GM21390 (cell line): ENCODE measurements at regions not wholly inside any gene's neighbourhood (a gene's known extent, or its start where the extent isn't known, plus 50 kb on each side); places are given as distances from the start of the nearest gene placed in this dataset.

Experiments used
- ATAC-seq: cut with Tn5 transposase; IDR thresholded peaks from one replicate; pipeline ENCODE4 v1.9.1; 2021; ENCODE audit not compliant: unreplicated experiment

DNA sequence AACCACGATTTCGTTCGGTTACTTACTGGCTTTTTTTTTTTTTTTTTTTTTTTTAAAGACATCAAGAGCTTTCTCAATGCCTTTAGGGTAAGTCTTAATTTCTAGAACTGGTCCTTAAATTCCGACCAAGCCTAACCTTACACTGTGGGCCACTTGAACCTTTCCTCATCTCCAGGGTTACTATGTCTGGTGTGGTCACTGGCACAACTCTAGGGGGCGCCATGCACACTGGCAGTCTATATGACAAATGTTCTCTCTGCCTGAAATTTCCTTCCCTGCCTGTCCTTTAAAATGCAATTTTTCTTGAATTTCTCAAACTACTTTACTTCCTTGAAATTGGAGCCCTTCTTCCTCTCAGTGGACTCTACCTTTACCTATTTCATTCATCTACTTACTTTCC, 227.4 kb downstream of the KLF5 start:
- ATAC-seq = no peak

DNA sequence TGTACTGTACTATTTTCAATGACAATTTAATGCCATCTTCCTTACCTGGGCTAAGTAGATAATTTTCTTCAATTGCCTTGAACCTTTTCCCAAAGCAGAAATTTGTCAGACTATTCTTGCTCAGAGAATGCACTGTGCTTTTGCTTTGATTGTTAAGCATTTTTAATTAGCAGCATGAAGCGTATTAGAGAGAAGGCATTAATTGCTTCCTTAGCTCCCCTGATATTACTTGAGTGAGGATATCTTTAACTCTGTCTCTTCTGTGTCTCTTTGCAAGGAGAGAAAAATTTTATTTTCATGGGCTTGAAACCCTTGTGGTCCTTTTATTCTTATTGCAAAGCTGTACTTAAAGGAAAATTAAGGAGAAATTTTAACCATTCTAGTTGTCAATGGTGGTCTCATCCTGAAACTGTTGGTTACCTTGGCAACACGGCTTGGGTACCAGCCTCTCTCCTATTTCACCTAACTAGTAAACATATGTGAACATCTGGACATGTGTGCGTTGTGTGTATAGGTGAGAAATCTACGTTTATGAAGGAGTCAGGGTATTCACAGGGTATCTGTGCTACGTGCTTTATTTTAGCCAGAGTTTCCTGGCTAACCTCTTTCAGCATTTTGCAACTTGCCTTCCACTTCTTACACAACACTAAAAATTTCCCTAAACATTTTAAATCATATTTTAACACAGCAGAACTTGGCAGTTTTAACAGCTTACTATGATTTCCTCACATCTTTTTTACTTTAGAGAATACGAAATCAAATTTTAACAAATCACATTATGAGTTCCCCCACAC, 225.5 kb downstream of the KLF5 start:
- no peak for ATAC-seq

DNA sequence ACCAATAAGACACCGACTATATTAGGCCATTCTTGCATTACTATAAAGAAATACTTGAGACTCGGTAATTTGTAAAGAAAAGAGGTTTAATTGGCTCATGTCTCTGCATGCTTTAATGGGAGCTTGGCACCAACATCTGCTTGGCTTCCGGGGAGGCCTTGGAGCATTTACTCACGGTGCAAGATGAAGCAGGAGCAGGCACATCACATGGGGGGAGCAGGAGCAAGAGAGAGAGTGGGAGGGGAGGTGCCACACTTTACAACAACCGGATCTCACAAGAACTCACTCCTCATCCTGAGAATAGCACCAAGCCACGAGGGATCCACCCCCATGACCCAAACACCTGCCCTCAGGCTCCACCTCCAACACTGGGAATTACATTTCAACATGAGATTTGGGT, 224.8 kb downstream of the KLF5 start:
- ATAC-seq = no peak

DNA sequence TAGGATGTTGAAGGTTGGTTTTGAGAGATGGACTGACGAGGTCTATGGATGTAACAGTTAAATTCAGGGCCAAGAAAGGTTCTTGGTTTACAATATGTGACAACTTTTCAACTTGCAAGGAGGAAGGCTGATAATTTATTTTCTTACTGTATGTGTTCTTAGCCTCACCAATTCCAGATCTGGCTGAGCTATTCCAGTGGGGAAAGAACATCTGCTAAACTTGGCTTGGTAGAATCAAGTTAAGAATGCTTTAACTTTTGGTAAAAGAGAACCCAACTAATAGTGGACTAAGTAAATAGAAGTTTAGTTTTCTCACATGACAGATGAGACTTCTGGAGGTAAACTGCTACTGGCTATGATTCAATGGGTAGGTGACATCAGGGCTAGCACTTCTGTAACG, 222.9 kb downstream of the KLF5 start:
- no peak for ATAC-seq

DNA sequence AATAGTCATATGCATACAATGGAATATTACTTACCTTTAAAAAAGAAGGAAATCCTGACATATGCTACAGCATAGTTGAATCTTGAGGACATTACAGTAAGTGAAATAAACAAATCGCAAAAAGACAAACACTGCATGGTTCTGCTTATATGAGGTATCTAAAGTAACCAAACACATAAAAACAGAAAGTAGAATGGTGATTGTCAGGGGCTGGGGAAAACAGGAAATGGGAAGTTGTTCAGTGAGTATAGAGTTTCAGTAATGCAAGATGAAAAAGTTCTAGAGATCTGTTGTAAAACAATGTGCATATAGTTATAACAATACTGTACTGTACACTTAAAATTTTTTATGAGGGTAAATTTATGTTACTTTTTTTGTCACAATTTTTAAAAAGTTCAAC, 219.4 kb downstream of the KLF5 start:
- peak; percentile 67 for ATAC-seq

DNA sequence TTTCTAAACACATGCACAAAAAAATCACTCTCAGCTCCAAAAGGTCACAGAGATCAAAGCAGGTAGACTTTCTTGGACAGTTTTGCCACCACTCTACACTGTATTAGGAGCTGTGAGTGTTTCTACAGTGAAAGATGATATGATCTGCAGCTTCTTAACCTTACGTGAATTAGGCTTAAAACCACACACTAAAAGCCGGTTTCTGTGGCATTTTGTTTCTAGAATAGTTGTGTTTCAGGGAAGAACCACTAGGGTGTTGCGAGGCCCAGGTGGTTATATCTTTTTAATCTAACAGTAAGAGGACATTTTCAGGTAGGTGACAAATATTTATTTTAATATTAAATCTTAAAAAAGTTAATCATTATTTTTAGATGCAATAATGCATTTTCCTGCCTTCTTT, 216.4 kb downstream of the KLF5 start:
- ATAC-seq = no peak

DNA sequence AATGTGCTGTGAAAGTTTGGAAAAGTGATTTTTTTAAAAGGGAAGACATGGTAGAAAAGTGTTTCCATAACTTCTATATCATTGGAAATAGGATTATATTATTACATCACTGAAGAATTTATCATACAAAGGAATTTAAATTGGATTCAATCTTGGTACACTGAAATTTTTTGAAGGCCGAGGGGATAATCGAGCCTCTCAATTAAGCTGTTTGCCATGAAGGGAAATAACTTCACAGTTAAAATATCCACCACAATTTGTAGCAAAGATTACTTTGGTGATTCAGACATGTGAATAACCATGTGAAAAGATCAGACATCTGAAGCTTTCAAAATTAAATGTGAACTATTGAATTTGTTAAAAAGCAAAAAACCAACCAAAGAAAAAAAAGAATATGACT, 215.3 kb downstream of the KLF5 start:
- no peak for ATAC-seq

DNA sequence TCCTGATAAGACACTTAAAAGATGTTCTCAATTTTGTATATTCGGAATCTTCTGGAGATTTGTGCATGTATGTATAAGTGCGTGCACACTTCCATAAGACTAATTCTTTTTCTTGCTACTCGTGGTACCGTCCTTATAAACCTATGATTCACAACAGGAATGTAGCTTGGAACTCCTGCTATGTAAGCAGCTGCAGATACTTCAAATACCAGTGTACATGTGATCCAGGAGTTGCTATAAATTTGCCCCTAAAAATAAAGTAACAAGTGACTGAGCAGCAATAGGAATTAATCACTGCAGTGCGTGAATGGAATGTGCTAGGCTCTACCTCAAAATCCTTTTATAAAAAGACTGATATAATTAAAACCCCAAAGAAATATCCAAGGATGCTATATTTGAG, 214.9 kb downstream of the KLF5 start:
- ATAC-seq = no peak

DNA sequence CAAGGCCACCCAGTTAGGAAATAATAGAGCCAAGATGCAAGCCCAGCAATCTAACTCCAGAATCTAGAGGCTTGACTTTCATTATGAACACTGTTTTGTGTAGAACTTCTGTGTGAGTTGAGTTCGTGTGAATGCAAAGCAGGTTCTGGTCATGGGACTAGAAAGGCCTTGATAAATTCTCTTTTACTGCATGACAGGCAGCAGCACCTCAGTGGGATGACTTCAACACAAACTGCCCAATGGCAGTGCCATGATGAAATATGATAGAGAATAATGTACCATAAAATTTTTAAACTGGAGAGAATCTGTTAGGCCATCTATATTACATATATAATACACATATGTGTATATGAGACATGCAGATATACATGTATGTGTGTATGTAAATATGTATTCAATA, 214.5 kb downstream of the KLF5 start:
- ATAC-seq = no peak

DNA sequence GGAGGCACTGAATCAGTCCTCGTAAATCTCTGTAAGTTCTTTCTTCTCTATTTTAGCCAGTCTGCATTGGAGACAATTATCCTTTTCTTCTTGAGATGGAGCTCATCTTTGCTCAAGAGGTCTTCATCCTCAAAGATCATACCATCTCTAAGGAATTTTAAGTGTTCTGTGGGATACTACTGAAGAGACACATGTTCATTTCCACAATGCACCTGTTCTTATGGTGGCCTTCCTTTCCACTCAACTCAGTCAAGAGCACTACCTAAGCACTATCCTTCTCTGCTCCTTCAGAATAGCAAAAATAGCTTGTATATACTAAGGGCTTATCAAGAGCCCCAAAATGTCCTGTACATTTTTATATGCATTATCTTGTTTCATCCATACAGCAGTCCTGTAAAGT, 214.0 kb downstream of the KLF5 start:
- no peak for ATAC-seq

DNA sequence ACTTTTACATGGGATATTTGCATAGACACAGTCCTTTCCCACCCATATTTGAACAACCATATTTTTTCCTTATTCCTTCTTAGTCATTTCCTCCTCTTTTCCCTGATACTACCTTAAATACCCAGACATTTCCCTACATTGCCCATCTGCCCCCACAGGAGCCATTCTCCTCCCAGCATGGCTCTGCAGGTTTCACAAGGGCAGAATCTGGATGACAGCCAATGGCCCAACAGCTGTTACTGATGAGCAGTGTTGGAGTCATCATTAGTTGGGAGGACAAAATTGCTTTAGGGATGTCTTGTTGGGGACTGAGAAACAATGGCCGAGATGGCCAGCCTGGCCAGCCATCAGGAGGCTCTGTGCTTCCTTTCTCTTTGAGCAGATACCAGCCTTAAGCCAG, 209.5 kb downstream of the KLF5 start:
- no peak for ATAC-seq

DNA sequence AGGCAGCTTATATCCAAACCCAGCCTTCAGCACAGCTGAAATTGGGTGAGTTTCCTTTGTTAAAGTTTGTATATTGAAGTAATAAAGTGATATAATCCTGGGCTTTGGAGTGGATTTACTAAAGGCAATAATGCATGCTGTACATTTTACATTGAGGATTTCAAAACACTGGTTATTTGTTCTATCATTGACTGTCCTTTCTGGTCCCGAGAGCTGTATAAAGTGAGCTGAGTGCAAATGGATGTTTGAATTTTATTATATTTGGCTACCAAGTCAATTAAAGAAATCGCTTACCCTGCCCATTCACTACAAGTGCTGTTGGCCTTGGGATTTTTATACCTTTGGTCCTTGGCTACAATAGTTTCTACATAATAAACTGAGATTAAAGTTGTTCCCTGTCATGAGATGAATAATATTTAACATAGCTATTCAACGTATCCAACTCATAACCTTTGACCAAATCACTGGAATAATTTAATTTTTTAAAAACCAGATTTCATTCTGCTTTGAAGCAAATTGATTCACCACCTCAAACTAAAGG, 207.9 kb downstream of the KLF5 start:
- ATAC-seq = no peak

DNA sequence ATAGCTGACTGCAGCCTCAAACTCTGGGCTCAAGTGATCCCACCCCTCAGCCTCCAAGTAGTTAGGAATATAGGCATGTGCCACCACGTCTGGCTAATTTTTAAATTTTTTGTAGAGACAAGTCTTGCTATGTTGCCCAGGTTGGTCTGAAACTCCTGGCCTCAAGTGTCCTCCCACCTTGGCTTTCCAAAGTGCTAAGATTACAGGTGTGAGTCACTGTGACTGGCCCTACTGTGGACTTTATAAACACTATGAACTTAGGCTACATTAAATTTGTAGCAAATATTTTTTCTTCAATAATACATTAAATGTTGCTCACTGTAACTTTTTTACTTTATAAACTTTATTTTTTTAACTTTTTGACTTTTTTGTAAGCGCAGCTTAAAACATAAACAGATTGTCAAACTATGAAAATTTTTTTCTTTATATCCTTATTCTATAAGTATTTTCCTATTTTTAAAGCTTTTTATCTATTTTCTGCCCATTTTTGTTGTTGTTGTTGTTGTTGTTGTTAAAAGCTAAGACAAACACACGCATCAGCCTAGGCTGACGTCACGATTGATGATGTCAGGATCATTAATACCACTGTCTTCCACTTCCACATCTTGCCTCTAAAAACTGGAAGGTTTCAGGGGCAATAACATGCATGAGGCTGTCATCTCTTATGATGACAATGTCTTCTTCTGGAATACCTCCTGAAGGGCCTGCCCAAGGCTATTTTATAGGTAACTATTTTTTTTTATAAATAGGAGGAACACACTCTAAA, 204.2 kb downstream of the KLF5 start:
- ATAC-seq = no peak

DNA sequence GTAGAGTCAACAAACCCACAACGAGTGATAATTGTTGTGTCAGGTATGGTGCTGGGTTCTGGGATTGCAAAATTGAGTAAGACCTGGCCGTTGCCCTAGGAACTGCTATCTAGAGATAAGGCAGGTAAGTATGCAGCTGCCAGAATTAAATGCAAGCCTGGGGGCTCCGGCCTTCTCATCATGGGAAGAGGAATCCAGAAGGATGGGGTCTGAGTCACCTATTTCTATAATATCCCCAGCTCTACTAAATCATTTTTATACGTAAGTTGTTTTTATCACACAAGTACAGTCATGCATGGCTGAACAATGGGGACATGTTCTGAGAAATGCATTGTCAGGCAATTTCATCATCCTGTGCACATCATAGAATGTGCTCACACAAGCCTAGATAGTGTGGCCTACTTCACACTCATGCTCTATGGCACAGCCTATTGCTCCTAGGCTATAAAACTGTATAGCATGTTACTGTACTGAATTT, 203.0 kb downstream of the KLF5 start:
- no peak for ATAC-seq

DNA sequence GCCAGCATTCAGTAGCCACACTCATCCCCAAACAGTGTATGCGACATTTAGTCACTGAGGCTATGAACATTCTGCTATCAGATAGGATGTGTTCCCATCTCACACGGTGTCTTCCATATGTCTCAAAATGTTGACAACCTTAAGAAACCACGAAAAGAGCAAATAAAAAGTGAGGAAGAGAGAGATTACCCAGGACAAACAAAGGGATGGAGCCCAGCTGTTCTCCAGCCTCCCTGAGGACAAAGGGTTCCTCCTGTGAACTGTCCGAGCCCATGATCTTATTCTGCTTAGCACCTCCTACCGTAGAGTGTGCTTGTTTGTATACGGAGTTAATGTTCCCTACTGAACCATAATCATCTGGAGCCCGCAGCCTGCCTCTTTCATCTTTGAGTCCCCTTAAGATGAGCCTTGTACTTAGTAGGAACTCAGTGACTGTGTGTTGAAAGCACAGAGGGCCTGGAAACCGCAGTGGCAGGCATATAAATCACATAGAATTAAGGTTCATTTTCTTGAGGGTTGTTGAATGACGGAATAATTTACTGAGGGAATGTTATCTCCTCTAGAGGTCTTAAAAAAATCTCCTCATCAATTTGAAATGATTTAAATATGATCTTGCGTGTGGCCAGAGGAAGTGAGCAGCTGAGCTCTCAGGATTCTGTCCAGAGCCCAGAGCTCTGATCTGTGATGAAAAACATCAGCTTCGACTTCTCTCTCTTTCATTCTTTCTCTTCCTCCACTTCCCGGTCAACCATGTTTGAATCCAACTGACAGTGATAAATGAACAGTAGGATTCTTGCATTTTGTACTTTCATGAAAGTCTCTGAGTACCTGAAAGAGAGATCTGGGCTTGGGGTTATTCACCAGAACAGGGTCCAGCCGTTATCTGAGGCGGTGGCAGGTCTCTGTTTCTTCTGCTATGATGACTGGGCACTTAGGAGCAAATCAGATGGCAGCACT, 200.5 kb downstream of the KLF5 start:
- ATAC-seq = no peak

DNA sequence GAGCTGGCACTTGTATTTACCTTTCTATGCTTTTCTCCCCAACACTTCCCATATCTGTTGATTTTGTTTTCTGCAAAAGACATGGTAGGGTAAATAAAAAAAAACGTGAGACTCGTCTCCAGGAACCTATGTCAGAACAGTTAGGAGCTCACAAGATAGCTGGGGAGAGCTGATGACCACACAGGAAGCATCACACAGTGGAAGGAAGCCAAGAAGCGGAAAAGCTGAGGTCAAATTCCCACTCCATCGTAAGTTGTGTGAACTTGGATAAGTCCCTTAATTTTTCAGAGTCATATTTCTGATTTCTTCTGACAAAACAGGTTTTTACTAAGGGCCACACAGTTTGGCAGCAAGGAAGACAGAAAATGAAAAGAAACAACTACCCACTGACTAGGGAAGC, 199.6 kb downstream of the KLF5 start:
- ATAC-seq = no peak

DNA sequence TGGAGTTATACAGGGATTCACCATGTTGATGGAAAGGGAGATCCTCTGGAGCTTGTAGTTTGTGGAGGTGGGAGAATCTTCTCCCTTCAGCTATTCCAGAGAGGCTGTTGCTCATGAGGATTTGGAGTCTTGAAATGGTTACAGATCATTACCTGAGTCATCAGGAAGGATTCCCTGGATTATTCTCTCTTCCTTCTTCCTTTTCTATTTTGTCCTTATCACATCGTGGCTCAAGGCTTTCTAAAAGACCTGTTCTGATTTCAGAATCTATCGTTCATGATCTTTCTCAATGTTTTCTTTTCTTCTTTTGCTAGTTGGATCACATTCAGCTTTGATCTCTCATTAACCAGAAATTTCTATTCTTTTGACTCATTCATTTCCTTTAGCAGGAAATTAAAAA, 196.0 kb downstream of the KLF5 start:
- ATAC-seq = no peak

DNA sequence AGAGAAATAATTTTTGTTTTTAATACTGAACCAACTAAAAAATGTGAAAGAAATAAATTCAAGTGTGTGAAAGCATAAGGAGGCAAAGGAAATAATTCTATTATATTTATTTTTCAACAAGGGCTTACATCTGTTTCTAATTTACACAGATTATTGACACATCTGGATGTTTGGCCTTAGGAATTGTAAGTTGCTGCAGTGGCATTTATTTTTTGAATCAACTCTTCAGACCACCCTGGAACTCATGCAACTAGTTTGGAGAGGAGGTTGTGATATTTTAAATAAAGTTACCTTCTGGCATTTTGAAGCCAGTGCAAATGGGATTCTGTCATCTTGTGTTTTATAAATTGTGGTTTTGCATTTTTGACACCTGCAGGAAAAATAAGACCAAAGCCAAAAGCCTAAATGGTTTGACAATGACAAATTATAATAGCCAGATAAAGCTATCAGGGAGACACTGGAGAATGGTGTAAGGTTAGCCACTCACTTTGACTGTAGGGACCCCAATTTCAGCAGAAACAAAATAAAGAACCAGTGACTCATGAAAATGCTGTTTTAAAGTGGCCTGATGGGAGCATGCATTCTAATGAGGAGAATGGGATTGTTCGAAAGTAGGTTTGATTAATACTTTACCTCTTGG, 192.9 kb downstream of the KLF5 start:
- no peak for ATAC-seq

DNA sequence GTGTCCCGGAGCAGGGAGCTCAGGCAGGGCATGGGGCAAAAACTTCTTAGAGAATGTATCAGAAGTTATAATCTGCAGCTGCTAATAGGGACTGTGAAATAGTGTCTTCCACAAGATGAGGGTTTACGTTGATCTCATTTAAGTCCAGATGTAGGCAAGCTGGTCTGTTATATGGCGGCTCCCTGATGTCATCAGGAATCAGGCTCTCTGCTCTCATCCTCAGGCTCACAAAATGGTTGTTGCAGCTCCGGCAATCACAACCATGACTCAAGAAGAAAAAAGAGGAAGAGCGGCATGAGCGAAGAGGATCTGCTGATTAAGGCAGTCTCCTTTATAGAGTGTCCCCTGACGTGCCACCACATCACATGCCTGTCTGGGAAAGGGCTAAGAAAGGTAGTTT, 191.3 kb downstream of the KLF5 start:
- no peak for ATAC-seq

DNA sequence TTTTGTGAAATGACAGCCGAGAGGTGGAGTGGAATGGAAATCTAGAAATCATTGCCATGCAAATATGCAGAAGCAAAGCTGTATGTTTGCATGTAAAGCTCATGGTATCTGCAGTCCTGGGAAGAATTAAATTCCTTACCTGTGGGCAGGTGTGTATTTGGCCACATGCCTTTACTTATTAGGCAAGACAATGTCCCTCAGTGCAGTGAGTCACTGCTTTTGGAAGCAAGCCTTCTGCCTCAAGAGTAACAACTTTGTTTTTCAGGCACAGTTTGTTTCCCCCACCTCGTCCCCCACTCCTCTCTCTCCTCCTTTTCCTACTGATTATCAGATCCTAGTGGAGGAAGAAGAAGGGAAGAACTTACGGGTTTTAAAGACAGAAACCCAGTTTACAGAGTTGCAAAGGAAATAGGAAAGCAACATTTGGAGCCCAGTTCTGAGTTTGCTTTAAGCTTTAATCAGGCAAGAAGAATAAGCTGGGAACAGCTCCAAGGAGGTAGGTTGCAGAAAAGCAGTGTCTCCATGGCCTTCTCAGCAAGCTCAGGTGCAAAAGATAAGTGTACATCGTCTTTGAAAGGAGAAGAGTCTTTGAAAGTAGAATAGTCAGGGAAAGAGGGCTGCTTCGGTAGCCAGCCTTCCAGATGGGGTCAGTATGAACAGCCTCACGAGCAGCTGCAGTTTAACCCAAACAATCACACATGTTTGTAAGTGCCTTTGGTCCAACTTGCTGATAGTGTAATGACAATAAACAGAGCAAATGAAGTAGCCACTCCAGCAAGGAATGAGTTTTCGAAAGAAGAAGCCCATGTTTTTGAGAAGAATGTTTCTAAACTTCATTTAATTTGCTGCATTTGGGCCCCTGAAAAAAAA, 190.1 kb downstream of the KLF5 start:
- no peak for ATAC-seq
